NT2/D1 (cell line): ENCODE measurements at regions not wholly inside any gene's neighbourhood (a gene's known extent, or its start where the extent isn't known, plus 50 kb on each side); places are given as distances from the start of the nearest gene placed in this dataset.

Experiments used
- SUZ12 ChIP-seq: IDR thresholded peaks from 2 replicates; pipeline ENCODE4 v1.6.1; 2011; ENCODE audit not compliant: insufficient read length, insufficient read depth; ENCODE audit errors: extremely low read depth
- YY1 ChIP-seq: IDR thresholded peaks from 2 replicates; pipeline ENCODE4 v1.6.1; 2011; ENCODE audit not compliant: insufficient read length, insufficient read depth
- ZNF274 ChIP-seq: IDR thresholded peaks from 2 replicates; pipeline ENCODE4 v1.6.1; 2011; ENCODE audit warnings: mild to moderate bottlenecking, low read depth, low read length

- TF ChIP-seq ZNF274: no peak
- no peak for TF ChIP-seq SUZ12
- no peak for TF ChIP-seq YY1
Measured at GRCh38 chr2:78676921-78677696, 348.4 kb upstream of the REG3G start.
